CD4-positive, alpha-beta T cell treated with Interleukin-10 for 1 hour (primary cell): ENCODE measurements at regions not wholly inside any gene's neighbourhood (a gene's known extent, or its start where the extent isn't known, plus 50 kb on each side); places are given as distances from the start of the nearest gene placed in this dataset.
"Not testable (repeated sequence)": the region's sequence is repeated elsewhere in the genome, so short reads cannot be mapped to it uniquely, and the experiment has no call there.

Experiments
- DNase-seq: peaks from one replicate; pipeline ENCODE4 v3.0.0-alpha.2; 2020

DNA sequence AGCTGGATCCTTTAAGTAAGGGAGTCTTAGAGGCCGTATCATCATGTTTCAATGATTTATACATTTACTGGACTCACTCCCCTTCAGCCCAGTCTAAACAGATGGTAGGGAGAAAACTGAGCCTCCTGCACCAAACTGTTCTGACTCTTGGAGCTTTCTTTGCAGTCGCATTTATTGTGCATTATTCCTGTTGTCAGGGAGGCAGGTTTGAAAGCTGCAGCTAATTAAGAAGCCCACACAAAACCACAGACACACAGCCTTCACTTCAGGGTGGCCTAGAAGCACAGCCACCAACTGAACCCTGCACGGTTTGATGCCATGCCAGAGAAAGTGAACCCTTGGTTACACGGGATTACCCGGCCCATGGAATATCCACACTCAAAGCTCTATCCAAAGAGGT, 911.0 kb downstream of the UQCRFS1 start:
- no peak for DNase-seq

GRCh38 chr19:28301463-28301862, 911.5 kb downstream of the UQCRFS1 start:
- no peak for DNase-seq

DNA sequence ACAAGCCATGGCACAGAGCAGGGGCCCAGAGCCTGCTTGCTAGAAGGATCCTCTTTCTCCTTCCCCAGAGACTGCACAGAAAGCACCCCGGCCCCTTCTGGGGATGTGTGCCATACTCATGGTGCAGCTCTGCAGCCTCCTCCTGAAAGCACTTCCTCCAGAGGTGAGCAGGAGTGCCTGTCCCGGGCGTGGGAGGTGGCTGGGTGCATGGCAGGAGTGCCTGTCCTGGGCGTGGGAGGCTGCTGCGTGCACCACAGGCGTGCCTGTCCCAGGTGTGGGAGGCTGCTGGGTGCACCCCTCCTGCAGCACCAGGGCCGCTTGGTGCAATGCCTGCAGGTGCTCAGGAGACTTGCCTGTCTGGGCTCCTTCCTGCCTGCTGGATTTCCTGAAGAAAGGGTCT, 913.3 kb downstream of the UQCRFS1 start:
- DNase-seq: no peak

GRCh38 chr19:28297586-28298157, 915.3 kb downstream of the UQCRFS1 start:
- DNase-seq: no peak

GRCh38 chr19:28297036-28297435, 915.9 kb downstream of the UQCRFS1 start:
- DNase-seq: no peak

DNA sequence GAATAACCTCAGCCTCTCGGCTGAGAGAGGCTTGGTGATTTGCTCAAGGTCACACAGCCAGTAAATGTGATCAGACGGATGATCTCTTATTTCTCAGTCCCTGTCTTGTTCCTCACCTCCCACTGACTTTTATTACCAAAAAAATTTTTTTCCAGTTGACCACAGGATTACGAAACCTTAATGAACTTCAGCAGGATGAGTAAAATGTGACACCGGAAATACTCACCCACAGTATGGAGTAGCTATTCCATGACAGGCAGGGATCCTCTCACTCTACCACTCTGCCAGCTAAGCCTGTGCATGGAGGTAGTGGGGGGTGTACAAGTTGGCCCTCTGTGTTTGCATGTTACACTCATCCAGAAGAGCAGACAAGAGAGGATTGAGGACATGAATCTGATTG, 916.4 kb downstream of the UQCRFS1 start:
- no peak for DNase-seq

DNA sequence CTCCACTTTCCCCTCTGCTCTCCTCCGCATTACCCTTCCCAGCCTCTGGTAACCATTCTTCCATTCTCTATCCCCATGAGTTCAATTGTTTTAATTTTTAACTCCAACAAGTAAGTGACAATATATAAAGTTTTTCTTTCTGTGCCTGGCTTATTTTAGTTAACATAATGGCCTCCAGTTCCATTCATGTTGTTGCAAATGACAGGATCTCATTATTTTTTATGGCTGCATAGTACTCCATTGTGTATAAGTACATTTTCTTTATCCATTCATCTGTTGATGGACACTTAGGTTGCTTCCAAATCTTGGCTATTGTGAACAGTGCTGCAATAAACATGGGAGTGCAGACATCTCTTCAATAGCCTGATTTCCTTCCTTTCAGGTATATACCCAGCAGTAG, 918.0 kb downstream of the UQCRFS1 start:
- DNase-seq: not testable (repeated sequence)

- no peak for DNase-seq
Observed at GRCh38 chr19:28294395-28294794, 918.6 kb downstream of the UQCRFS1 start.

- no peak for DNase-seq
Observed at GRCh38 chr19:28293685-28294084, 919.3 kb downstream of the UQCRFS1 start.

DNA sequence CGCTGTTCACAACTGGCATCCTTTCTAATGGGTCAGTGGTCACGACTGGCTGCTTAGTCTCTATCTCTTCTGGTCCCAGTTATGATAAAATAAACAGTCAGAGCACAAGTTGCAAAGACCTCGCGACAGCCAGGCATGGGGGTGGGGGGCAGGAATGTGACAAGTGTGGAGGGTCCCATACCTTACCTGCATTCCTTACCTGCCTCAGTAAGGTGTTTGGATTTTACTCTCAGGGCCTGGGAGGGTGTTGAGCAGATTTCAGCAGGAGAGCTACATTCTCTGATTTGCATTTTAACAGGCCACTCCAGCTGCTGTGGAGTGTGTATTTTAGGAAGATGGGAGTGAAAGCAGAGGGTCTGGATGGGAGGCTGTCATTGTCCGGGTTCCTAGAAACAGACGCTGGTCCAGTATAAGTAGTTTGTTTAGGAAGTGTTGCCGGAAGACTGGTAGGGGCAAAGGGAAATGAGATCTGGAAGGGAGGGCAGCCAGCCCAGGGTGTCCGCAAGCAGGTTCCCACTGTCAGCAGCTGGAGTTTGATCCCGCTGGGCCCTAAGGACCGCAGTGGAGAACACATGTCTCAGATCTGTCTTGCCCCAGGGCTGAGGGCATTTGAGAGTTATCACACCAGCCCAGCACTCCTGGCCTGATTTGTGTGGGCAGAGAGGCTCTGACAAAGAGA, 920.0 kb downstream of the UQCRFS1 start:
- DNase-seq: no peak

DNA sequence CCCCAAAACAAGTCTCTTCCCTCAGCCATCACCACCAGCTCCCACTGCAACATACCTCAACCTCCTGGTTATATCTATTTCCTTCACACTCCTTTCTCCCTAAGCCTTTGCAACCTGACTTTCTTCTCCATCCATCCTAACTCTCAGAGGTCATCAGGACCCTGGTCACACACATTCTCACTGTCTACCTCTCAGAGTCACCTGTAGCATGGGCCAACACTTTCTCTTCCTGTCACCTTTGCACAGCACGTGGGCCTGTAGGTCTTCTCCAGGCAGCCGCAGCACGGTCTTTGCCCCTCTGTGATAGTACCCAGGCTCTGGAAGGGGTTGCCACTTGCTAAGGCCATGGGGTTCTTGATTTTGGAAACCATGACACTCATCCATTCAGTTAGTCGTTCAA, 921.1 kb downstream of the UQCRFS1 start:
- no peak for DNase-seq

GRCh38 chr19:28290963-28291657, 921.8 kb downstream of the UQCRFS1 start:
- no peak for DNase-seq

GRCh38 chr19:28289295-28290063, 923.5 kb downstream of the UQCRFS1 start:
- DNase-seq: no peak

DNA sequence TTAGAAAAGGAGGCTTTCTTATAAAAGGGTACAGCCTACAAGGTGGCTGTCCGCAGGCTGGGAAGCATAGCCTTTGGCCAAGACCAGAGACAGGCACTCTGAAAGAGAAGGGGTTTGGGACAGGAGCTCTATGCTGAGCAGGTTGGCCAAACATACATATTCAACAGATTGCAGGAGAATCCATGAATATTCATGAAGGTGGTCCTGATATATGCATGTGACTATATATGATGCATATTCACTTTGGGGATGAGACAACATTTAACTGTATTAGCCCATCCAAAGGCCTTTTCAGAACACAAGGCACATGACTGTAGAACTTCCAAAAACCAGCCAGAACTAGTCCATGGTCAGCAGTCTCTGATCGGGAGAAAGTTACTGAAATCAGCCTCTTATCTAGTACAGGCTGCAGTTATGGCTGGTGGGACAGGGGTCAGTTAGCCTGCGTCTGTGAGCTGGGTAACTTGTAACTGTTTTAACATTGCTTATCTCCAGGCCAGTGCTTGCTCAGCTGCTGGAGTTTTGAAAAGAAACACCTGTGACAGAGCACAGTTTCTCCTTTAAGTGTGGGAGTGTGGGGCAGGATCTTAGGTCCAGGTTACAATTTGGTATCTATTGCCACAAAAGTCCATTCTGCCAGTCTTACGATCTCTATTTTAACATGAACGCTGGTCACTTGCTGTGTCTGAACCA, 924.2 kb downstream of the UQCRFS1 start:
- DNase-seq: no peak

- DNase-seq: no peak
Observed at GRCh38 chr19:28285917-28286316, 927.0 kb downstream of the UQCRFS1 start.

GRCh38 chr19:28285078-28285477, 927.9 kb downstream of the UQCRFS1 start:
- DNase-seq: no peak

GRCh38 chr19:28284389-28284788, 928.6 kb downstream of the UQCRFS1 start:
- no peak for DNase-seq

- DNase-seq: no peak
Observed at GRCh38 chr19:28283592-28283991, 929.4 kb downstream of the UQCRFS1 start.

DNA sequence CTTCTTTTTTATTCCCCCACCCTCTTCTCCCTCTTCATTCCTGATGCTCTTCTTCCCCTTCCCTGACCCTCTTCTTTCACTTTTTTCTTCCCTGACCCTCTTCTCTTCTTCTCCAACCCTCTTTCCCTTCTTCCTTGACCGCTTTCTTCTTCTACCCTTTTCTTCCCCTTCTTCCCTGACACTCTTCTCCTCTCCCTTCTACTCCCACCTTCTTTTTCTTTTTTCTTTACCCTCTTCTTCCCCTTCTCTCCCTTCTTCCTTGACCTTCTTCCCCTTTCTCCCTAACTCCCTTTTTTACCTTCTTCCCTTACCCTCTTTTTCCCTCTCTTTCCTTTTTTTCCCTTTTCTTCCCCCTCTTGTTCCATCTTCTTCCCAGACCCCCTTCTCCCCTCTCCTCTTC, 931.3 kb downstream of the UQCRFS1 start:
- DNase-seq: no peak

GRCh38 chr19:28264556-28264955, 948.4 kb downstream of the UQCRFS1 start:
- no peak for DNase-seq

DNA sequence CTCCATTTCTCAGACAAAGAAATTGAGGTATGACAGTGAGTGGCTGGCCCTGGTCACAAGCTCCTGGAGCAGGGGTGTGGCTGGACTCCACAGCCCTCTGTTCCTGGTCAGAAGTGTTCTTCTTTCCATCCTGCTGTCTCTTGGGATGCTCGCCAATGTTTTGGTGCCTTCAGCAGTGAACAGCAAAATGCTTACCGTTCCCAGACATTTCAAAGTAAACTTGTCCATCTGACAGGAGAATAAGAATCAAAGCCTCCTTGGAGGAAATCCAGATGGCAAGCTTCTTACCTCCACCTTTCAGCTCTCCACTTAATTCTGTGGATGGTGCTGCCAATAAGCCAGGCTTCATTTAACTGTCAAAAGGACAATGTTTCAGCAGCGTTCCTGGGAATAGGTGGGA, 954.1 kb downstream of the UQCRFS1 start:
- no peak for DNase-seq

DNA sequence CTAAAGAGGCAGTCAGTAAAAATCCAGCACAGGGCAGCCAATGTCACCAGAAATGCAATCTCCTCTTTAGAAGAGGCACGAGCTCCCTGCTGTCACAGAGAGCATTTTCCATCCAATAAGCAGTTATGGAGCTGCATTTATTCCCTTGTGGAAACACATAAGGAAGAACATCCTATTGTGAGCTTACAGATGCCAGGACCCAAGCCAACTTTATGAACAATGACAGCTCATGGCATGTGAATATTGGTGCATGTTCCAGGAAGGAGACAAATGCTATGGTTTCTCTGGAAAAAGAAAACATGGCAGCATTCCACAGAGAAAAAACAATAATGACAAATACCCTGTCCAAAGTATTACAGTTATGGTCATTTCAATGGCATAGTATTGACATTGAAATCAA, 955.6 kb downstream of the UQCRFS1 start:
- DNase-seq: no peak

DNA sequence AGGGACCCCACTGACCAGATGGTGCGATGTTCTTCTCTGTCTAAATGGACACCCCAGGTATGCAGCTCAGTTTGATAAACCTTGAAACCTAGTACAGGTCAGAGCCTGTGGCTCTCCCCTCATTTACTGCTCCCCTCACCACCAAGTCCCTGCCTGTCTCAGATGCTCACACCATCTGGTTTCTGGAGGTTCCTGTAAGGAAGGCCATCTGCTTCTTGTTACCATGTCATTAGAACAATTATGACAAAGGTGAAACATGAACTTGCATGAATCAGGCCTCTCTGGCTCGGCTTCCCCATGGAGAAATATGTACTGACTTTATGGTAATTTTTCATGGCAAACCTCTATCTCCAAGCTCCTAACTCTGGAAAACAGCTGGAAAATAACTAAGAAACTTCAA, 965.7 kb downstream of the UQCRFS1 start:
- DNase-seq: no peak
